B cell (primary cell): ENCODE measurements at regions not wholly inside any gene's neighbourhood (a gene's known extent, or its start where the extent isn't known, plus 50 kb on each side); places are given as distances from the start of the nearest gene placed in this dataset.

Experiments used
- ATAC-seq: fragments of 200-7000 bp; cut with Tn5 transposase; one replicate; pipeline ENCODE4 v1.10.0; 2021; ENCODE audit warnings: low read depth, mild to moderate bottlenecking, moderate number of reproducible peaks, moderate library complexity
- CTCF ChIA-PET: fragments of 350-600 bp; sonication (Branson Sonifier 250); formaldehyde crosslinking; loops from one replicate; lab custom pipeline; 2021; ENCODE audit warnings: antibody characterized with exemption, inconsistent platforms; lab: Charles Lee
- POLR2A ChIA-PET: fragments of 350-600 bp; sonication (Branson Sonifier 250); formaldehyde crosslinking; loops from one replicate; lab custom pipeline; 2021; ENCODE audit warnings: antibody characterized with exemption; lab: Charles Lee
- DNase-seq: peaks from one replicate; pipeline ENCODE4 v3.0.0; 2013
- H2AFZ ChIP-seq: 2 replicates; pipeline ENCODE4 v1.6.1; 2012; ENCODE audit warnings: mild to moderate bottlenecking, low read depth, low read length; ENCODE audit not compliant: insufficient read depth, poor library complexity, severe bottlenecking
- H3K27ac ChIP-seq, 2 donors: 1 replicate in 1 of 2; 2 replicates in 1 of 2; pipeline ENCODE4 v1.5.1; 2012 to 2013; ENCODE audit warnings: low read length in 2 of 2, mild to moderate bottlenecking in 2 of 2, moderate library complexity in 1 of 2
- H3K27me3 ChIP-seq, 4 experiments: fragments of 200-600 bp in 1 of 4; sonication (generic) in 1 of 4; replicated peaks in 1 of 4; 1 replicate in 2 of 4; 2 replicates in 2 of 4; pipeline versions ENCODE4 v1.6.1 to v1.7.0; 2013 to 2016; ENCODE audit warnings: low read length in 3 of 4, mild to moderate bottlenecking in 2 of 4, mixed read lengths in 1 of 4, moderate library complexity in 1 of 4; ENCODE audit not compliant: insufficient read depth in 4 of 4, control insufficient read depth in 3 of 4; ENCODE audit errors: control extremely low read depth in 1 of 4
- H3K36me3 ChIP-seq, 2 experiments: replicated peaks in 1 of 2; 1 replicate in 1 of 2; 2 replicates in 1 of 2; pipeline versions ENCODE4 v1.6.1 to v1.7.1; 2013; ENCODE audit warnings: low read length in 1 of 2; ENCODE audit not compliant: insufficient read depth in 2 of 2, control insufficient read depth in 1 of 2; ENCODE audit errors: control extremely low read depth in 1 of 2, extremely low read depth in 1 of 2
- H3K4me1 ChIP-seq, 2 donors: fragments of 200-600 bp in 1 of 2; sonication (generic) in 1 of 2; 1 replicate in 1 of 2; 2 replicates in 1 of 2; pipeline versions ENCODE4 v1.5.1 to v1.6.1; 2013 to 2017; ENCODE audit warnings: low read length in 2 of 2; ENCODE audit not compliant: control insufficient read depth in 2 of 2, insufficient read depth in 2 of 2
- H3K4me2 ChIP-seq: replicated peaks from 2 replicates; pipeline ENCODE3; 2012; ENCODE audit warnings: mild to moderate bottlenecking, low read depth, low read length; ENCODE audit not compliant: poor library complexity, severe bottlenecking
- H3K4me3 ChIP-seq, 5 experiments: fragments of 200-600 bp in 1 of 5; sonication (generic) in 1 of 5; 1 replicate in 3 of 5; 2 replicates in 2 of 5; pipeline versions ENCODE4 v1.5.1 to v1.7.0; 2011 to 2016; ENCODE audit warnings: low read length in 4 of 5, mild to moderate bottlenecking in 4 of 5, low read depth in 2 of 5, control low read depth in 1 of 5, moderate library complexity in 1 of 5; ENCODE audit not compliant: insufficient read depth in 1 of 5; ENCODE audit errors: control extremely low read depth in 1 of 5, extremely low read depth in 1 of 5
- H3K79me2 ChIP-seq: fragments of 200-600 bp; sonication (generic); one replicate; pipeline ENCODE4 v1.6.0; 2016; ENCODE audit warnings: low read length; ENCODE audit not compliant: control insufficient read depth, insufficient read depth
- H3K9ac ChIP-seq: fragments of 200-600 bp; sonication (generic); 2 replicates; pipeline ENCODE4 v1.6.1; 2017; ENCODE audit warnings: mild to moderate bottlenecking, low read length, moderate library complexity
- H3K9me3 ChIP-seq, 3 donors: one replicate each; pipeline versions ENCODE4 v1.6.1 to v1.7.1; 2013; ENCODE audit warnings: low read length in 2 of 3; ENCODE audit not compliant: control insufficient read depth in 2 of 3, insufficient read depth in 1 of 3; ENCODE audit errors: control extremely low read depth in 1 of 3
- H4K20me1 ChIP-seq: 2 replicates; pipeline ENCODE4 v1.6.0; 2012; ENCODE audit warnings: mild to moderate bottlenecking, low read length; ENCODE audit not compliant: insufficient read depth, control insufficient read depth, poor library complexity, severe bottlenecking
- H3K27ac Mint-ChIP-seq: one replicate; pipeline ENCODE4 v1.8.0; 2021; ENCODE audit warnings: mixed read lengths
- H3K27me3 Mint-ChIP-seq: one replicate; pipeline ENCODE4 v1.8.0; 2021; ENCODE audit warnings: mixed read lengths
- H3K4me1 Mint-ChIP-seq: one replicate; pipeline ENCODE4 v1.8.0; 2021; ENCODE audit warnings: mixed read lengths
- H3K4me3 Mint-ChIP-seq: one replicate; pipeline ENCODE4 v1.8.0; 2021; ENCODE audit warnings: mixed read lengths
- H3K9me3 Mint-ChIP-seq: one replicate; pipeline ENCODE4 v1.8.0; 2022; ENCODE audit warnings: mixed read lengths; ENCODE audit not compliant: insufficient read depth
- CTCF ChIP-seq: fragments of 200-600 bp; IDR thresholded peaks from one replicate; pipeline ENCODE4 v1.8.0; 2022; ENCODE audit warnings: antibody characterized with exemption, mild to moderate bottlenecking
- EZH2 ChIP-seq: IDR thresholded peaks from 2 replicates; pipeline ENCODE4 v1.6.1; 2012; ENCODE audit warnings: borderline replicate concordance, low read depth, mild to moderate bottlenecking, moderate library complexity, low read length; ENCODE audit not compliant: insufficient read depth, poor library complexity, severe bottlenecking
- WGBS: methylation state at CpG from one replicate; pipeline ENCODE4 v1.1.5; 2013; ENCODE audit warnings: missing lambda C conversion rate; ENCODE audit not compliant: insufficient coverage; 5-methylcytosine and 5-hydroxymethylcytosine counted together
- intact Hi-C: fragments of 100-400 bp; cut with micrococcal nuclease; formaldehyde crosslinking; loops from one replicate; pipeline ENCODE4 v1.10.0; 2022

- Histone ChIP-seq H3K36me3 (no peaks in the 10 kb centered on the region), H3K4me2 (no peak overlapping the region), H3K9ac (no peak overlapping the region), H3K79me2 (no peaks in the 10 kb centered on the region), H4K20me1 (no peaks in the 10 kb centered on the region), H3K9me3 (peaks cover 1 to 25% (median 12%) of the 10 kb centered on the region in 3 donors), H3K4me3 (no peak overlapping the region), H2AFZ (no peak overlapping the region), H3K27ac (no peak overlapping the region), H3K27me3 (peaks cover 0 to 9% (median 4%) of the 10 kb centered on the region in 4 experiments), H3K4me1 (peaks cover 0 to 12% of the 10 kb centered on the region in 2 donors)
- ATAC-seq (no peak), DNase-seq (no peak)
- H3K4me3 Mint-ChIP-seq: no peak overlapping the region
- peaks cover 6% of the 10 kb centered on the region for H3K4me1 Mint-ChIP-seq
- no peak overlapping the region for H3K27ac Mint-ChIP-seq
- WGBS: 18% methylated on average over 6 of the region's 6 CpGs
- H3K27me3 Mint-ChIP-seq: peaks cover 2% of the 10 kb centered on the region
- ChIA-PET CTCF (no interaction called here), POLR2A (no interaction called here)
- H3K9me3 Mint-ChIP-seq: no peaks in the 10 kb centered on the region
- TF ChIP-seq EZH2 (no peak), CTCF (no peak)
- intact Hi-C loops: no loop called here
Observed at GRCh38 chr16:85536073-85536410, 77.1 kb upstream of the GSE1 start.

- Histone ChIP-seq H3K27ac (no peak overlapping the region), H3K27me3 (peaks cover 0 to 9% (median 4%) of the 10 kb centered on the region in 4 experiments), H3K4me2 (no peak overlapping the region), H3K9ac (no peak overlapping the region), H3K4me1 (peaks cover 0 to 12% of the 10 kb centered on the region in 2 donors), H3K79me2 (no peaks in the 10 kb centered on the region), H4K20me1 (no peaks in the 10 kb centered on the region), H2AFZ (no peak overlapping the region), H3K4me3 (no peak overlapping the region), H3K36me3 (no peaks in the 10 kb centered on the region), H3K9me3 (peaks cover 1 to 30% (median 12%) of the 10 kb centered on the region in 3 donors)
- Mint-ChIP-seq H3K27ac (no peak overlapping the region), H3K9me3 (no peaks in the 10 kb centered on the region), H3K27me3 (peaks cover 2% of the 10 kb centered on the region), H3K4me3 (no peak overlapping the region), H3K4me1 (peaks cover 6% of the 10 kb centered on the region)
- intact Hi-C loops: no loop called here
- TF ChIP-seq EZH2 (no peak), CTCF (no peak)
- DNase-seq: no peak
- no peak for ATAC-seq
- CTCF ChIA-PET: interaction anchor here (0.6 kb wide), 1 partner anchor 77 kb away, joined by 3 read pairs; the partner anchor contains the start of gene GSE1
- POLR2A ChIA-PET: no interaction called here
- WGBS: 69% methylated on average over 30 of the region's 30 CpGs
Observed at GRCh38 chr16:85536411-85537330, 76.5 kb upstream of the GSE1 start.
